ENCODE measurements at regions not wholly inside any gene's neighbourhood (a gene's known extent, or its start where the extent isn't known, plus 50 kb on each side); places are given as distances from the start of the nearest gene placed in this dataset.

DNA sequence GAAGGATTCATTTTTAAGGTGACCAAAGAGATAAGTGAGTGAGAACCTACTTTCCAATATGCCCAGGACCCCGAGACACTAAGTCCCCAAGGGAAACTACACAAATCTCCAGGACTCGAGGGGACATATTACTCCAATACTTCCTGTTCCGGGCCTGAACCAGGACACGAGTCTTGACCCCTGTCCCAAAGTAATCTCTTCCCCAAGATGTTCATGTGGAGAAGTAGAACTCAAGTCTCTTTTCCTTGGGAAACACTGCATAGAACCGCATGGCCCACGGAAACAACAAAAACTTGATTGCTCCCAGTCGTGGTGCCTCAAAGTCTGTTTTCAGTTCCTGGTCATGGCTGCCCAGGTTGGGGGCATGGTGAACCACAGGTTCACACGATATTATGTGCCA is 87.2 kb upstream of the ZEB2 start:
- DNase-seq (ENCODE audit: low read depth): no peak

DNA sequence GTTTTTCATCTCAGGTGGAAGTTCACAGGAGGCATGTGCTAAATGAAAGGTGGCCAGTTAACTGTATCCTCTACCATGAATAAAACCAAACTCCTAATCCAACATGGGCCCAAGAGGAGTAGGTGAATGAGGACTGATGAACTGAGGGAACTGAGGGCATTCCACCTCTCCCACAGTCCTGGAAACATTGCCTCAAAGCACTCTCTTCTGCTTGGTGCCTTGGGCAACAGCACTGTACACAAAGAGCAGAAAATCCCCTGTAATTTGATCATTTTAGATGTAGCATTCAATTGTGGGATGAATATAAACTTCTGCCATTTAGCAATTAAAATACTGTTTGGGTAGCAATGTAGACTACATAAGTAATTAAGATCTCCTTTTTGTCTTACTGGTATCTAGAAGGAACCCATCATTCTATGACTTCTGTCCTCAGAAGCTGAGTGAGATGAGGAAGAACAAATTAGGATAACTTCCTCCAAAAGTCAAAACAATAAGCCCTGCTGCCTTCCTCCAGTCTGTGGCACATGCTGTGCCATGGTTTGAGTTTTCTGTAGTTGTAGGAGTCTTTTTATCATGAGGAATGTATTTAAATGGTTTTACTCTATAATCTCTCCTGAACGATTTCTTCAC is 86.7 kb upstream of the ZEB2 start:
- no peak for DNase-seq (ENCODE audit: low read depth)

DNA sequence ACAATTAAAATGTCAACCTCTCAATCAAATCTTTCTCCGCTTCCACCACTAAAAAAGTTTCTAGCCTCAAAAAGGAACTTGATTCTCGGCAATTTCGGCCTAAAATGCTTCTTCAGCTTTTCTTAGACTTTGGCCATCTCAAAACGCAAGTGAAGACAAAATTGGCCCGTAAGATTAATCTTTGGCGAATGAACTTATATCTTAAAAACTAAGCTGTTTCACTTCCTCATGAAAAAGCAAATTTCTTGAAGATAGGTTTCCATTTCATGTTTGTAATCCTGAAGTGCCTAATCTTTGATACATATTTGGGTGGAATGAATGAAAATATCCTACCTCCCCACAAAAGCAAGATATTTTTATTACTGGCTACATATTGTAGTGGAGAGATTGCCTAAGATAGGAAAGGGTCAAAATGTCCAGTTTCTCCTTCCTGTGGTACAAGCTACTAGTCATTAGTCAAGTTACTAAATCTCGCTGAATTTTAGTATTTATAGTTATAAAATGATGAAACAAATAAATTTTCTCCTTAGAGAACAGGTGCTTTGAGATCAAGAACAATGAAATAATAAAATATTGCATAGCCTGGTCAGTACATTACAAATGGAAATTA is 85.4 kb upstream of the ZEB2 start:
- DNase-seq (ENCODE audit: low read depth): no peak

DNA sequence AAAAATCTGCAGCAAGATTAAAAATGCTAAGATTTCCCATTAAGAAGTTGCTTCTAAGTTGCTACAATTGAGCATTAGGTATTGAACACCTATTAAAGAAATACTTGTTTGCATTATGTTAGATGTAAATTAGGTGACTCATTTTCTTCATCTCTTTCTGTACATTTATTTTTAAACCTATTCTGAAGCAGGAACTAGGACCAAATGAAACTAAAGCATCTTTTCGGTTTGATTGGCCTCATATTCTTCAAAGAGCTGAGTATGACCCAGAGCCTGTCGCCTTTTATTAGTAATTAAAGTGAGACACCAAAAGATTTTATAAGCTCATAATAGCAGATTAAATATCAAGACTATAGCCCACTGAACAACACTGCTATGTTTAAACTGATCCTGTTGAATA is 83.4 kb upstream of the ZEB2 start:
- DNase-seq (ENCODE audit: low read depth): no peak

DNA sequence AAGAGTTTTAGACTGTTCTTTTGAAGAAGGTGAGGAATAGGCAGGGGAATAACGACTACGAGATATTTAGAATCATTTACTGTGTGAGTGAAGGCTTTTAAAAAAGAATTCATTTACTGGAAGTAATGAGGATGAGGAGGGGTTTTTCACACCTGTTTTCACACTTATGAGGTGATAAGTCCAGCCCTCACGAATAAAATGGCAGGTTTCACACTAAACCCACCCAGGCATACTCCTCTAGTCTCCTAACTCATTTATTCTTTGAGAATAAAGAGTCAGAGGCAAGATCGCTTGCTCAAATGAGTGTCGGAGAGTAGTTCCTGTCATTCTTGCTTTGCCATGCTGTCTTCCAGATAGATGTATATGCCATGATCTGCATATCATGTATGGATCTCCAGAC is 79.0 kb upstream of the ZEB2 start:
- no peak for DNase-seq (ENCODE audit: low read depth)

DNA sequence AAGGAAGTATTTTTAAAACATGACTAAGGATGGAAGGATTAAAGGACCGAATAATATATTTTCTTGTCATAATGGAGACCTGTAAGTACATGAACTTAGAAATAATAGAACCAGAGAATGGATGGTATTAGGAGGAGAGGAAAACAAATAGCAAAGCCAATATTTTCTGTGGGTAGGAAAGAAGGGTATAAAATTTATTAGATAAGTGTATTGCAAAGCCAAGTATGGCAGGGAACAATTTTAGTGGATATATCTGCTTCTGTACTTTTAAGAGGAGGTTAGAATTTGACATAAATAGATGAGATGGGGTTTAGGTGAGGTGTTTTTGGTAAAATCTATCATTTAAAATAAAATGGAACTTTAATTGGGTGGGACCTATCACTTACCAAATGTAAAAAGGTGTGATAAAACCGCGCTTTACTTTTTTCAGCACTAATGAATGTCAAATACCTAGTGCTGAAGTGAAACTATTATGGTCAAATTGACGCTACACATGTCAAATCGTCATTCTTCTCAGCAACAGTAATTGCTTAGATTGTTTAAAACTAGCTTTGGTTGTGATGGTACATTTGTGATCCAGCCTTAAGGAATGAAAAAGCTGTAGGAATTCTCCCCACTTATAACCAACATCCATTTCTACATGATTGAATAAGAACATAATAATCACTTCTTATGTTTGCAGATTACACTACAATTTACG is 78.1 kb upstream of the ZEB2 start:
- no peak for DNase-seq (ENCODE audit: low read depth)

DNA sequence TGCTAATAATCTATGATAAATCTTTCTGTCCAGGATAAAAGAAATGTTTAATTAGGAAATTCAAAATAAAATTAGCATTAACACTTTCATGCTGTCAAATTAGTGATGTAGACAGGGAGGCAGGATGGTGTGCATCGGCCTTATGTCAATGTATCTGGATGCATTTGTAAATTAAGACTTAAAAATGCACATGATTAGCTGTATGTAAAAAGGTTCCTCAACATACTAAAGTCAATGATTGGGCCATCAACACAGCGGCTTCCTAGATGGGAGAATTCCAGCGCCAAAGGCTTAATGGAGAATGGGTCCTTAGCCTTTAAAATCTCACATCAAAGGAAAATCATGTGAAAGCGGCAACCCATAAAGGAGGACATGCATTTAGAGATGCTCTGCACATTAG is 77.5 kb upstream of the ZEB2 start:
- no peak for DNase-seq (ENCODE audit: low read depth)

DNA sequence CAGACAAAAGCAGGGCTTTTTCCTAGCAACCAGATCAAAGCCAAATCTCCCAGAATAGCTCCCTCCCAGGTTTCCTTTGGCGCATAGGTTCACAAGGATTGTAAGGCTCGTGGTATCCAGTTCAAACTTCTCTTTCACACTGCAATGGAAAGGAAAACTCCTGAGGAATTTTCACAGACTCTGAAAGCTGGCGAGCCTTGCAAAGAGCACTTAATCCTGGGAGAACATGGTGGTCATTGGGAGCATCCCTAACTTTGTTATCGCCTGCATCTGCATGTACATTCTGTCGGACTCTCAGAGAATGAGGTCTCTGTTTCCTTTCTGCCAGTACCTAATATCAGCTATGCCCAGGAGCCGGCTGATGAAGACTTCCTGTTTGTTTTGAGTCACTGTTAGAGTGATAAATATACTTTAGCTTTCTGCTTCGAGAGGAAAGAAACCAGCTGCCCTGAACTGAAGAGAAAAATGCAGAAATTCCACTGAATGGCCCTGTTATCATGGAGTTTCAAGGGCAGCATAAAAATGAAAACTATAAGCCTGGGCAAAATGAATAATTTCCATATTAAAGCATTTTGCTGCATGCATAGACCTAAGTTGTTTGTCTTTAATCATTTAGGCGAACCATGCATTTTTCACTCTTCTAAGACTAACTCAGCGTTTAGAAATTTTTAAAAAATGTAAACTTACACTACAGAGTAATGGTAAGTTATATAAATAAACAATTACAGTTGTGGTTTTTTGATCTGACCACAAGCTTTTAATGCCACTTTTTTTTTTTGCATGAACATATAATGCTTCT is 76.4 kb upstream of the ZEB2 start:
- DNase-seq (ENCODE audit: low read depth): no peak

DNA sequence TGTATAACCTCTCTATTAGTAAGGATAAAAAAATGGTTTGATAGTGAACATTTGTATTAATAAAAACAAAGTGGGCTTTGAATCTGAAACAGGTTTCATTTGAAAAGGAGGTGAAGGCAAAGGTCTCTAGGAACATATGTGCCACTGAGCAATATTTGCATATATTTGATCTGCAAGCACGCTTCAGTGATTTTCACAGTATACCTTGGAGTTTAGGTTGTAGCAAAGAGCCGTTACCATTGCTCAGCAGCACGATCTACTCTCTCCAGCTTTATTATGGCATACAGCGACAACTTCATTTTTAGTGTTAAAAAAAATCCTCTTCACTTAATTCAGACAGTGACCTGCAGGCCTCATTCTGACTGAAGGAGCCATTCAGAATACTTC is 75.8 kb upstream of the ZEB2 start:
- no peak for DNase-seq (ENCODE audit: low read depth)

DNA sequence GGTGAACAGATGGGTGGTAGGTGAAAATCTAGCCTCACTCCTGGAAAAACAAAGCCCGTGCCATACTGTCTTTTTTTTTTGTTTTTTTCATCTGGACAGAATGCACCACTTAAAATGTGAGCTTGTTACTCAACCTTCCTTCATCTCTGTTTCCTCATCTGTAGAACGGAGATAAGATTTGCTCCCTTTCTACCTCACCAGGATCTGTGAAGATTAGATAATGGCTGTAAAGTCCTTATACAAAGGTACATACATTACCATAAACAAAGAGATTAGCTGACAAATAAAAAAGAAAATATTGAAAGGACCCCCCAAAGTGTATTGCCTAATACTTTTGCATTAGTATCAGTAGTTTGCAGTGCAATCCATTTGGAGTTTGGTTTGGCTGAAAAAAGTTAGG is 75.4 kb upstream of the ZEB2 start:
- DNase-seq (ENCODE audit: low read depth): no peak

DNA sequence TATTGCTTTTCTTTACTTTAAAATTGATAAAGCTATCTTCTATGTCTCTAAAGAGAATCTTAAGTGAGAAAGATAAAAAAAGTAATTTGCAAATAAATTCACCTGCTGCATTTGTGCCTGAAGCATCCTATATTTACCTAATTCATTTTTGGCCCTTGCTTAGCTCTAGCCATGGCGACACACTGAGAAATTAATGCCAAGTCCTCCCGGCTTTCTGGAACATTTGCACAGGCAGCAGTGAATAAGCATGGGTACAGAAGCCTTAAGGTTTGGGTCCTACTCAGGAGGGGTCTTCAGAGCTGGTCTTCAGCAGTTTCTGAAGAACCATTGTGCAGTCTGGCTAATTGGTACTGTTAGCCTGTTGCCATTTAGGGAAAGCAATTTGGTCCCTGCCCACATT is 73.9 kb upstream of the ZEB2 start:
- no peak for DNase-seq (ENCODE audit: low read depth)

DNA sequence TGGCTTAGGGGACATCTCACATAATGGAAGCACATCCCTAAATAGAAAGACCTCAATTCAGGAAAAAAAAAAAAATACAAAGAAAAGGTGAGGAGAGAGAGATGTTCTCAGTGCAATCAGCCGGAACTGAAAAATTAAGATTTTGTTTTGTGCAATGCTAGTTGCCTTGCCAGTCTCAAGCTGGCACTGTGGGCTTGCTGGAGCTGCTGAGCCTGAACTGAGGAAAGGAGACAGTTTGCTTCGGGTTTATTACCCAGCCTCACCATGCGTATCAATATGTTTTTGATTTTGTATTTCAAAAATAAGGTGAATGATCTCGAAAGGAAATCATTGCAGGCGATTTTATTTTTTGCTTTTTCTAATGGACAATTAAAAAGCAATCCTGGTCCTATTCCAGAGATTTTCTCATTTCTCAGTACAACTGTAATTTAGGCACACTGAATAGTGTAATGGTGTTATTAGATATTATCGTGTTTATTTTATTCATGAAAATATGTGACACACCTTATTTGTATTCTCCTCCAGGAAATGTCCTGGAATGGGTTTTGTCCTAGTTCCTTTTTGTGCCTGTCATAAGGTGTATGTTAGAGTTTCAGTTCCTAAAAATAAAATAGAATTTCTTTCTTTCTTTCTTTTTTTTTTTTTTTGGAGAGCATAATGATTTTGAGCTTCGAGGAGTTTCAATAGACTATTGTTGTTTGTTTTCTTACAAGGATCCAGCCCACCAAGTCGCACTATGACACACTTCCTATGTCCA is 72.8 kb upstream of the ZEB2 start:
- DNase-seq (ENCODE audit: low read depth): no peak

DNA sequence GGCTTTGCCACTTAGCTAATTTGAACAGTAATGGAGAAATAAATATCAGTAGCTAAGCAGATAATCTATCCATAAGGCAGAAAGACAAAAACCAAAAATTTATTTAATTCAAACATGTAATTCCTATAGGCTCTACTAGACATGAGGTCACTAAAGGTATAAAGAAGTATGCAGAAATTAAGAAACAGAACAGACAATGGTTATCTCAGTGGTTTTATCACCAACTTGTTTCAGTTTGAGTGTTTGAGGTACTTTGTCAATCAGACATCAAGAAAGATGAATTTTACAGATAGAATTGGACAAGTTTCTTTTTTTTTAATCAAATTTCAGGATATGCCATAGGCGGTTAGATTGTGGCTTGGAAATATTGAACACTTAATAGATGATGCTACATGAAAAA is 67.4 kb upstream of the ZEB2 start:
- DNase-seq (ENCODE audit: low read depth): no peak

DNA sequence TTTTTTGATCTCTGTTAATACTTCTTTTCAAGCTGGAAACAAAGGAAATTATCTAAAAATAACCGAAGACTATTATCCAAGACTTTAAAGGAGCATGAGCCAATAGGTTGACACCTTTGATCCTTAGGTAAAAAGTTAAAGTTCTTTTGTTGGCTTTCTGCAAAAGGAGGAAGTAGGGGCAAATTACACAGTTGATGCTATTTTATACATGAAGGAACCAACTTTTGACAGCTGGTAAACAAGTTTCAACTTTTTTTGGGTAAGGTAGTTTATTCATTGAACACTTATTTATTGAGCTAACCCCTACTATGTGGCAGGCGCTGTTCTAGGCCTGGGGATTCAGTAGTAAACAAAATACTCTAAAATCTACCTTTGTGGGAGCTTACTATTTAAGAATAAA is 66.6 kb upstream of the ZEB2 start:
- DNase-seq (ENCODE audit: low read depth): no peak

DNA sequence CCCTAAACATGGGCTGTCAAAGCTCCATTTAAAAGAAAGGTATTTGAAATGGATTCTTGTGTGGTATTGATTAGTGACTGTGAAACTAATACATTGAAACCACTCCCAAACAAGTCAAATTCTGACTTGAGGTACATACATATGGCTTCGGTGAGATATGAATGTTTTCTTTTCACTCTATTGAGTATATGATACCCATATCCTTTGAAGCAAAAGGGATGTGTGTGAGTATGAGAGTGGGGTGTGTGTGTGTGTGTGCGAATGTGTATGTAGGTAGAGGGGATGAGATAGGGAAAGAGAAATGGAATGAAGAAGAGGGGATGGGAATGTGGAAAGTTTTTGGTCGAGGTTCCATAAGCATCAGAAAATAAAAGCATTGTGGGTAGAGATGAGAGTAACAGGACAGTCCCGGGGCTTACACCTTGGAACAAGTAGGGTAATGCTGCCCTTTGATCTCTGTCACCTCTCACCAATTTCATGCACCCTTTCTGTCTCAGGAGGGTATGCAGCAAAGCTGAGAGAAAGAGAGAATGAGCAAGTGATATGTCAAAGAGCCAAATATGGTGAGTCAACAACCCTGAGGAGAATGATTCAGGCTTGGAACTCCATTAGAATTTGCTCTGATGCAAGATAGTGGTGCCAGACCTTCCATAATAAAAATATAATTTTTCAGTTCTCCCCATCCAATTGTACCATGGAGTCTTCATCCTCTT is 64.0 kb upstream of the ZEB2 start:
- DNase-seq (ENCODE audit: low read depth): peak; percentile 67

DNA sequence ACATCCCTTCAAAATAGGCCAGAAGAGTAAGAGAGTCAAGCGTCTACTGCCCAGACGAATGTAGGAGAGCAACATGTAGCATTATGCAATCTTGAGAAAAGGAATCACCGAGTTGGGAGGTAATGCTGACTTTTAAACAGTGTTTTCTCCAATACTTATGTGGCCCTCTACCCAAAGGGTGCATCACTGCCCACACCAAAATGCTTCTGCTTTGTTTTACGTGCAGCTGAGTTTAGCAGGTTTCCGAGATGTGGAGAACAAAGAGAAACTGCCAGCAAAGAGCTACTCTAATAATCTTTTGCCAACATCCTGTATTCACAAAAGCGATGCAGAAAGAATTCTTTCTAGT is 63.4 kb upstream of the ZEB2 start:
- DNase-seq (ENCODE audit: low read depth): no peak

DNA sequence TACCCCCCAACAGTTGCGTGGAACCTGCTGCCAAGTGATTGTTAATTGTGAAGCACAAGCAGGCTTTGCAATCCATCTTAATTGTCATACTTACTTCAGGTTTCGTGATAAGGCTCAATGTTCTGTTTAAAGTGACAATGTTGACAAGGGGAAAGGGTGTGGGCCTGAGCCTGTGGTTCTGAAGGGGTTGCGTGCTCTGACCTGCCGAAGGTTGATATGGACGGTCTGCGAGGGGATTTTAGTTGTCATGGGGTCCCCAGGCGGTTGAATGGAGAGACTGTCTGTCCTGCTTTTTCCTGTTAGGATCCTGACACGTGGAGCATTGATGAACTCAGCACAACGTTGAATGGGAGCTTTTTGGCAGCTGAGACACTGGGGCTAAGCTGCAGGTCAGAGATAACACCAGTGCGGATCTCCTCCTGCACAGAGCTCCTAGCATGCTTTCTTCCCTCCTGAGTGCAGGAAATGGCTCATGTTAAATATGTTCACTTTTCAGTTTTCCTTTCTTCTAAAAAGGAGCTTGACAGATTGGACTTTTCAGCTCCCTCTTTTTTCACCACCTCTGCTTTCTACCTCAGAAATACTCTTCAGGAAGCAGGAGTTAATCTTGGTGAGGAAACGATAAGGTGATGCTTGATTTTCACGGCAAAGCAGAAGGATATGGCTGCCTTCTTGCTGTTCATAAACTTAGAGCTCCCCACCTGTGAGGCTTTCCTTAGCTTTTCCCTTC is 62.9 kb upstream of the ZEB2 start:
- no peak for DNase-seq (ENCODE audit: low read depth)

DNA sequence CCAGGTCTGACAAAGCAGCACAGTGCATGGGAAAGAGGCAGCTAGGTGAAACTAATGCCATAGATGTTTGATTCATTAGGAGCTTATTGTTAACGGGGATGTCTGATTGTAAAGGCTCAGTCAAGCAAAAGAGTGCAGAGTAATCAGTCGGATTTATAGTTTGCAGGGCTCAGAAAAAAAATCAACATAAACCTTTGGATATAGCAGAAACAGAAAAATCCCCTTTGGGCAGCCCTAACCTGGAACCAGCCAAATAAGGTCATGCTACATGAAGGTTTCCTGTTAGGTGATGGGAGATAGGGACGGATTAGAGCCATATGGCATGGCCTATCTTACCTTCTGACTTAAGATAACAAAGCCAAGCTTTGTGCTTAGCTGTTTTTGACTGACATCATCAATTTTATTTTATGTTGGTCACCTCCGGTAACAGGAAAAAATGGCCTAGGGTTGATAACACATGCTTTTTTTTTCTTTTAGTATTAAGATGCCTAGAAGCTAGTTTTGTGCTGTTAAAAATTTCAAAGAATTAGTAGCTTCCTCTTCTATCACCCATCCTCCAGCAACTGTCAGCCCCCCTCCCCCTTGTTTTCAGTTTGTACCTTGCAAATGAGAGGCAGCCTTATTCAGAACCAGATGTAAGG is 60.7 kb upstream of the ZEB2 start:
- DNase-seq (ENCODE audit: low read depth): no peak

DNA sequence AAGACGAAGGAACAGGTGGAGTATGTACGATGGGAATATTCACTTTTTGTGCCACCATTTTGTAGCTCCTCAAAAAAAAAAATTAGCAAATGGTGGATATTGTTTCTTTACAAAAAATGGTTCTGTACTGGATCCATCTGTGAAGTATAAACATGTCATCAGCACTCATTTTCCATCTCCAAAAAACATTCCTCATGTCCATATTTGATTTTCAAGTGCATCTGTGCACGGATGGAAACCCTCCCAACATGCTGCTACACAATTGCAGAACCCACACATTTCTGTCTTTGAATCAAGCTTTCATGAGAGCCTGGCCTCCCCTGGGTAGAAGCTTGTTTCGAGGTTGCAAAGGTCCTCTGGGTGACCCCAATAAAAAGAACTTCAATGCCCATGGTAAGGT is 59.6 kb upstream of the ZEB2 start:
- DNase-seq (ENCODE audit: low read depth): no peak

DNA sequence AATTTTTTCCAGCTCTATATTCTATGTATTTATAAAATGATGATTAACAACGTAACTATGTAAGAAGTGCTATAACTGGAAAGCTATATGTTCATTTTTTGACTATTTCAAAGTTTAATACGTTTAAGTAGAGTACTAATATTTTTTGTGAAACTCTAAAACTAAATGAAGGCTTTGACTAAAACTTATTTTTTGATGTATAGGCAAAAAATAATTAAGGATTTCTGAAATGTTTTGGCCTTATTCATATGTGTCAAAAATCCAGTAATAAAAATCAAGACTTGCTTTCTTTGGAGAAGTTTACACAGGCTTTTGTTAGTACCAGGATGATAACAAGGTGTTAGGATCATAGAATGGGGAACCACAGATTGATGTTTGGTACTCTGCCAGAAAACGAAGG is 58.2 kb upstream of the ZEB2 start:
- DNase-seq (ENCODE audit: low read depth): no peak

DNA sequence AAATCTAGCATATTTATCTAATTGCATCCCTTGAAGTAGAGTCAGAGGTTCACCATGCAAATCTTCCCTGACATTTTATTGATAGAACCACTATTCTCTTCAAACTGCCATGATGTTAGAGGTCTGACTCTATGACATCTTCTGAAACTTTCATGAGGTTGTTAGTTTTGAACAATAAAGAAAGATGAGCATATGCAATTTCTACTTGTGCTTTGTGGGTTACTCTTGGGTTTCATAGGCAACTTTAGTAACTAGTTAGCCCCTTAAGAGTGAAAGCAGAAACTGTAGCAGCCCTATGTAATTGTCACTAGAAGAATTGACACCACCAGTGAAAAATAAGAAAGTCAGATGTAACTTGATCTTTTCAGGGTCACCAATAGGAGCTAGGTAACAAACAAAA is 53.1 kb upstream of the ZEB2 start:
- DNase-seq (ENCODE audit: low read depth): no peak
